Stimulated activated CD8-positive, alpha-beta memory T cell treated with anti-CD3 and anti-CD28 coated beads, Interleukin-7, amount 100 ng/mL, for 1 hour (primary cell): ENCODE measurements at regions not wholly inside any gene's neighbourhood (a gene's known extent, or its start where the extent isn't known, plus 50 kb on each side); places are given as distances from the start of the nearest gene placed in this dataset.

ENCODE experiments used
- DNase-seq, 2 donors: peaks; one replicate each; pipeline ENCODE4 v3.0.0-alpha.2; 2020; ENCODE audit warnings: low read depth in 2 of 2

- no peak for DNase-seq
Measured at GRCh38 chr12:93015871-93016751, 87.0 kb upstream of the EEA1 start.

GRCh38 chr12:93016752-93017350 lies 87.8 kb upstream of the EEA1 start:
- DNase-seq: no peak

GRCh38 chr12:93018610-93019009 lies 89.5 kb upstream of the EEA1 start:
- DNase-seq: no peak

GRCh38 chr12:93019212-93019927 lies 90.3 kb upstream of the EEA1 start:
- DNase-seq: no peak

- no peak for DNase-seq
Measured at GRCh38 chr12:93019975-93020630, 91.0 kb upstream of the EEA1 start.

- DNase-seq: no peak
Measured at GRCh38 chr12:93020631-93021597, 91.8 kb upstream of the EEA1 start.

- no peak for DNase-seq
Measured at GRCh38 chr12:93022603-93023340, 93.7 kb upstream of the EEA1 start.

- DNase-seq: no peak
Measured at GRCh38 chr12:93025145-93026103, 96.3 kb upstream of the EEA1 start.

GRCh38 chr12:93027041-93027440 lies 97.9 kb upstream of the EEA1 start:
- DNase-seq: no peak

GRCh38 chr12:93029091-93029490 lies 100.0 kb upstream of the EEA1 start:
- no peak for DNase-seq

- DNase-seq: no peak
Measured at GRCh38 chr12:93031028-93031427, 101.9 kb upstream of the EEA1 start.

GRCh38 chr12:93032758-93033157 lies 103.7 kb upstream of the EEA1 start:
- no peak for DNase-seq

- DNase-seq: no peak
Measured at GRCh38 chr12:93033948-93034347, 104.9 kb upstream of the EEA1 start.

- DNase-seq: no peak
Measured at GRCh38 chr12:93039062-93039461, 110.0 kb upstream of the EEA1 start.

- no peak for DNase-seq
Measured at GRCh38 chr12:93039930-93040329, 110.8 kb upstream of the EEA1 start.

GRCh38 chr12:93040367-93040766 lies 111.3 kb upstream of the EEA1 start:
- no peak for DNase-seq

- DNase-seq: no peak
Measured at GRCh38 chr12:93041416-93041815, 112.3 kb upstream of the EEA1 start.

GRCh38 chr12:93042283-93042682 lies 113.2 kb upstream of the EEA1 start:
- DNase-seq: no peak

GRCh38 chr12:93042684-93043083 lies 113.6 kb upstream of the EEA1 start:
- DNase-seq: no peak
